NCI-H2081 treated with DMSO at 0.1 percent for 48 hours (cell line): ENCODE measurements at regions not wholly inside any gene's neighbourhood (a gene's known extent, or its start where the extent isn't known, plus 50 kb on each side); places are given as distances from the start of the nearest gene placed in this dataset.

Experiments
- DNase-seq: peaks from one replicate; lab custom pipeline; 2025; lab: John Stamatoyannopoulos, UW

DNA sequence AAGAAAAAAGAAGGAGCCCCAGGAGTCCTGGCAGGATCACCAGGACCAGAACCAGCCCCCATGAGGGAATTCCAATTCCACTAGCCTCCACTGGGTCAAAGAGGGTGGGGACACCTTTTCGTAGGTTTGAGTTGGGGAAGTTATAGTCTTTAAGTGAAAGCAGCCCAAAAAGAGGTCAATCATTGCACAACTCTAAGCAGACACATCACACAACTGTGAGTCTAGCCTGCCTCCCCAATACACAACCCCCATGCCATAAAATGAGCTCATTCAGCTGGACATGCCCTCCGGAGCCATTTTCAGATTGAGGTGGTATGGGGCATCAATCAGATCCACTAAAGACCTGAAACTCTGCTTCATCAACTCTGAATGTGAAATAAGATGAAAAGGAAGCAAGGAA lies 179.9 kb downstream of the NPHP4 start:
- no peak for DNase-seq

DNA sequence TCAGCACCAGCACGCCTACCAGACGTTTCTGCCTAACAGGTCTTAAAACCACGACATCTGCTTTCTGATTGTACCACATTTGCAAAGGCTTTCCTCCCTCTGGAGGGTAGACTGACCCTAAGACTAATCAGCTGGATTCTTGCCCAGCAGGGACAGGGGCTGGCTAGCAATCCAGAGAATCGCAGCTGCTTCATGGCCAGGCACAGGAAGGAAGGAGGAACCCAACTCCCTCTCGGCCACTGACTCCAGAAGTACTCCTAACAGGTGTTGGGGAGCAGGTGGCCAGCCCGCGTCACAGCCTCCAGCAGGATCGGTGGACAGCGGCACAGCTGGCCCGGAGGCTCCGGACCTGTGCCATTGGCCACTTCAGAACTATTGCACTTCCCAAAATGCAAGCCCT lies 180.8 kb downstream of the NPHP4 start:
- DNase-seq = no peak

DNA sequence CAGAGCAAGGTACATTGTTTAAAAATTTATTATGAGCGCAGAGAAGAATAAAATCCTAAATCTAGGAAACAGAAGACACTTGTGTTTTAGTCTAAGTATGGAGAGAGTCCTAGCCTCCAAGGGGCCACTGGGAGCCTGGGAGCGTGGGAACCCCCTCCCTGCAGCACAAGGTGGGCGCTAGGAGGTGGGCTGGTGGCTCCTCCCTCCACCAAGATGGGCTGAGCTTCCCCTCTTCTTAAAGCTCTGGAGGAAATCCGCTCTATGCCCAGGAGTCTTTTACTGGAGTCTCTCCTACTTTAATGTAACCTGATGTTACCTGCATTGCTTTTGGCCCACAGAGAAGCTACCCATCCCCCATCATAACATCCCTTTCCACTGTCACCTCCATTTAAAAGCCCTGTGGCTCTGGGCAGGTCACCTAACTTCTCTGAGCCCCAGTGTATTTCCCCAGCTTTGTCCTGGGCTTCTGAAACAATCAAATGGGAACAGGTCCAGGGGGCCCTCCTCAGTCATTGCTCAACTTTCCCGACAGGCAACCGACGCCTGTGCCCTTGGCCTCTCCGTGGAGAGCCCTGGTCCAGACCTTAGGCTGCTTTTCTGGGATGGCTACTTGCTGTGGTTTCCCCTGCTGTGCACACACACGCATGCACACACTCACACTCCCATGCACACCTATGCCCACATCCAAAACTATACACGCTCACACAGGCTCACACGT lies 181.5 kb downstream of the NPHP4 start:
- DNase-seq = no peak

DNA sequence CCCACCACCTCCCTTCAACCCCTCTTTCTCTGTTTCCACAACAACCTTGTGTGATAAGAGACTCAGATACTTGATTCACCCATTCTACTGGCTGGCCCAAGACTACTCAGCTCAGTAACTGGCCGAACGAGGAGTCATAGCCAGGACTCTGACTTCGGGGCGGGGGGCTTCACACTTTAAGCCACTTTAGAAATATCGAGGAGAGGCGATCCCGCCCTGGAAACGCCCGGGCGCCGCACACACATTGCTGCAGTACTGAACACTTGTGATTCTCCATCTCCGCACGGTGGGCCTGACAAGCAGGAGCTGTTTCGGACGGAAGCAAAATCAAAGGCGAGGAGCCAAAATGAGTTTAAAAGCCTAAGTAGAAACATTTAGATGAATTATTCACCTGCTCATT lies 182.1 kb downstream of the NPHP4 start:
- no peak for DNase-seq

DNA sequence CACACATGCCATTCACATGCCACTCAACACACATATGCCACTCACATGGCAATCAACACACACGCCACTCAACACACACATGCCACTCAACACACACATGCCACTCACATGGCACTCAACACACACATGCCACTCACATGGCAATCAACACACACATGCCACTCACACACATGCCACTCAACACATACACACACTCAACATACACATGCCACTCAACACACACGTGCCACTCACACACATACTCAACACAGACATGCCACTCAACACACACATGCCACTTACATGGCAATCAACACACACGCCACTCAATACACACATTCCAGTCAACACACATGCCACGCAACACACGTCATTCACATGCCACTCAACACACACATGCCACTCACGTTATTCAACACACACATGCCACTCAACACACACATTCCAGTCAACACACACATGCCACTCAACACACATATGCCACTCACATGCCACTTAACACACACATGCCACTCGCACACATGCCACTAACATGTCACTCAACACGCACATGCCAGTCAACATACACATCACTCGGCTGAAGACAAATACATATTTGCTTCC lies 182.9 kb downstream of the NPHP4 start:
- no peak for DNase-seq

DNA sequence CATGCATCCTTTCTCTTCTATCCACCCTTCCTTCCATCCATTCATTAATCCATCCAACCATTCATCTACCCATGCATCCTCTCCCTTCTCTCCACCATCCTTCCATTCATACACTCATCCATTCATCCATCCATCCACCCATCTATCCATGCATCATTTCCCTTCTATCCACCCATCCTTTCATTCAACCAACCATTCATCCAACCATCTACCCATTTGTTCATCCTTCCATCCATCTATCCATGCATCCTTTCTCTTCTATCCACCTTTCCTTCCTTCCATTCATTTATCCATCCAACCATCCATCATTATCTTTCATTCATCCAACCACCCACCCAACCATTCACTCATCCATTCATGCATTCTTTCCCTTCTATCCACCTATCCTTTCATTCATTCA lies 188.4 kb downstream of the NPHP4 start:
- no peak for DNase-seq

DNA sequence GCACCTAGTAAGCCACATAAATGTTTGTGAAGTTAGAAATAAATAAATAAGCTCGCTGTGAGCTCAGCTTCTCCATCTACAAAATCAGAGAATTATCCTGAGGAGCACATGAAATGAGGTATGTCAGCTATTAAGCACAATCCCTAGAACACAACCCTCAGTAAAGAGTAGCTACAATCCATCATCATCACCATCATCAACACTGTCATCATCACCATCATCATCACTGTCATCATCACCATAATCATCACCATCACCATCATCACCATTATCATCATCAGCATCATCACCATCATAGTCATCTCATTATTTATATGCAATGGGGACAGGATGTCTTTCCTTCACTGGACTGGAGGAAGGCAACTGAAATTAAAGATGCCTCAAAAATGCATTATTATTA lies 189.6 kb downstream of the NPHP4 start:
- no peak for DNase-seq

DNA sequence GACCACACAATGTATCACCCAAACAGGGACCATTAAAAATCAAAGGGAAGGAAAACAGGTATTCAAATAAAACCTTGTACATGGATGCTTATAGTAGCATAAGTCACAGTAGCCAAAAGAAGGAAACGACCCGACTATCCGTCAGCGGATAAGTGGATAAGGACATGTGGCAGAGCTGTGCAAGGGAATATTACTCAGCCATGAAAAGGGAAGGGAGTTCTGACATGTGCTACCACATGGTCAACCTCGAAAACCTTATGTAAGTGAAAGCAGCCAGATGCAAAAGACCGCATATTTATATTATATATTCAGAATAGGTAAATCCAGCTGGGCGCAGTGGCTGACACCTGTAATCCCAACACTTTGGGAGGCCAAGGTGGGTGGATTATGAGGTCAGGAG lies 193.3 kb downstream of the NPHP4 start:
- no peak for DNase-seq

DNA sequence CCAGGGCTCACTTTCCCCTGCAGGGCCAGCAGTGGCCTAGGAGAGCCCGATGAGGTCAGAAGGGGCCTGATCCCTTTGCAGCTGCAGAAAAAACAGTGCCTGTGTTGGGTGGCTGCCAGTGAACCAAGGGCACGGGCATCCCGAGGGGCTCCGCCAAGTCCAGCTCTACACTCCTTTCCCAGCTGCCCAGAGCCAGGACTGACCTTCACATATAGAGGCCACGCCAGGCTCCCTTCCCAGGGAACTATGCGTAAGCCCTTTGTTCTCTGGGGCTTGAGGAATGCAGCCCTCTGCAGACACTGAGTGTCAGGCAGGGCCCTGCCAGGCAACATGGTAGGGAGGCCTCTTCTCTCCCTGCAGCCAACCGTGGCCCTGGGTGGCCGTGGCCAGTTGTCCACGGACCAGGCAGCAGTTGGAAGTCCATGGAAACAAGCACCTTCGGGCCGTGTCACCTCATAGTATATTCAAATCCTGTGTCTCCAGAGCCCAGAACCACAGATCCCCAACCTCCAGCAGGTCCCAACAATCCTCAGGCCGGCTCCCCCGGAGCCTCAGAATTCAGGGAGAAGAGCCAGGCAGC lies 194.0 kb downstream of the NPHP4 start:
- no peak for DNase-seq

DNA sequence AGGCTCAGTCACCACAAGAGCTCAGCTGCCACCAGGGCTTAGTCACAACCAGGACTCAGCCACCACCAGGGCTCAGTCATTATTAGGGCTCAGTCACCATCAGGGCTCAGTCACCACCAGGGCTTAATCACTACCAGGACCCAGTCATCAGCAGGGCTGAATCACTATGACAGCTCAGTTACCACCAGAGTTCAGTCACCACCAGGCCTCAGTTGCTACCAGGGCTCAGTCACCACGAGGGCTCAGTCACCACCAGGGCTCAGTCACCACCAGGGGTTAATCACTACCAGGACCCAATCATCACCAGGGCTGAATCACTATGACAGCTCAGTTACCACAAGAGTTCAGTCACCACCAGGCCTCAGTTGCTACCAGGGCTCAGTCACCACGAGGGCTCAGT lies 196.2 kb downstream of the NPHP4 start:
- no peak for DNase-seq

DNA sequence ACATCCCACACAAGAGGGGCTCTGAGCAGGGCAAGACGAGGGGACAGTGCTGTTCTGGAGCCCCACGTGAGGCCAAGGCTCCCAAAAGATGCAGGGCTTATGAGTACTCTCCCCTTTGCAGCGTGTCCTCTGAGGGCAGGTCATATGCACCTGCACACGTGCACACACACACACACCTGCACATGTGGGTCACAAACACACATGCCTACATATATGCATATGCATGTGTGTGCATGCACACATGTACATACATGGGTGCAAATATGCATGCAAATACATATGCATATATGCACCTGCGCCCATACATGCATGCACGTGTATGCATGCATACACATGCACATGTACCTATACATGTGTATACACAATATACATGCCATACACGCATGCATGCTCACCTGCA lies 197.9 kb downstream of the NPHP4 start:
- DNase-seq = no peak

DNA sequence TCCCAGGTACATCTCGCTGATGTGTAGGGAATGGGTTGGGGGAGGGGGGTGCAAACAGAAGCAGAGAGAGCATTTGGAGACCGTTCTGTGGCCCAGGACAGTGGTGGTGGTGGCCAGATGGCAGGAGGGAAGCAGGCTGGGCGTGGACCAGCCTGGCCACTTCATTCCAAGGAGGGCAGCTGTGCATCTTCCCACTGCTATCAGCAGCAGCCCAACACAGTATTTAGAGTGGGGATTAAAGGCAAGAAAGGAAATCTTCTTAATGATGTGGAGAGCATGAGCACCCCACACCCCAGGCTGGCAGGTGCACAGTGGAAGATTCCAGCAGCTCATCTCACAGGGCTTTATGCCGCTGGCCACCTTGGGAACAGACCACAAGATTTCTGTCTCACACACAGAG lies 198.7 kb downstream of the NPHP4 start:
- DNase-seq = no peak

DNA sequence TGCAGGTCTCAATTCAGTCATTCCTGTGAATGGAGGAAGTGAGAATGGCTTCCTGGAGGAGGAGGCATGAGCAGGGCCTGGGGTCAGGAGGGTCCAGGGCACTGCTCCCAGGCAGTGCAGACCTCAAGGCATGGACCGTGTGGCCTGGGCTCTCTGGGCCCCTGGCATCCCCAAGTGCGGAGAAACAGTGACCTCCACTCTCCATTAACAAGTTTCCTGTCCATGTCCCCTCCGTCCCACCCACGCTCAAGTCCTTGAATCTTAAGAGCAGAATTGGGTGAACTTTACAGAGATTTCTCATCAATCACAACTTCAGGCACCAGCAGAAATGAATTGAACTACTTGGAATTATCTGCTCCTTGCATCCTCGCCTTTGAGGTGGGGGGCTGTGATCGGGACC lies 211.1 kb downstream of the NPHP4 start:
- DNase-seq = no peak

DNA sequence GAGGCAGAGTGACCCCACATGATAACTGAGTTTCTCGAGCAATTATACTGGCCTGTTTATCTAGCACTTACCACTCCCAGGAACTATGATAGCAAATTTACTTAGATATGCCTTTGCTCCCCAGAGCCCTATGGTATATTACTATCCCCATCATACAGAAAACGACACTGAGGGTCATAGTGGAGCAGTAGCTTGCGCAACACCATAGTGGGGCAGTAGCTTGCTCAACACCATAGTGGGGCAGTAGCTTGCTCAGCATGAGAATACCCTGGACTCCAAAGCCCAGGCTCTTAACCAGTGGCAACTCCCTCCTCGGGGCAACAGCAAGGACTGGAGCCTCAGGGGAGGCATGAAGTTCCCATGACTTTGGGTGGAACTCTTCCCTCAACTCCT lies 211.9 kb downstream of the NPHP4 start:
- DNase-seq = no peak

DNA sequence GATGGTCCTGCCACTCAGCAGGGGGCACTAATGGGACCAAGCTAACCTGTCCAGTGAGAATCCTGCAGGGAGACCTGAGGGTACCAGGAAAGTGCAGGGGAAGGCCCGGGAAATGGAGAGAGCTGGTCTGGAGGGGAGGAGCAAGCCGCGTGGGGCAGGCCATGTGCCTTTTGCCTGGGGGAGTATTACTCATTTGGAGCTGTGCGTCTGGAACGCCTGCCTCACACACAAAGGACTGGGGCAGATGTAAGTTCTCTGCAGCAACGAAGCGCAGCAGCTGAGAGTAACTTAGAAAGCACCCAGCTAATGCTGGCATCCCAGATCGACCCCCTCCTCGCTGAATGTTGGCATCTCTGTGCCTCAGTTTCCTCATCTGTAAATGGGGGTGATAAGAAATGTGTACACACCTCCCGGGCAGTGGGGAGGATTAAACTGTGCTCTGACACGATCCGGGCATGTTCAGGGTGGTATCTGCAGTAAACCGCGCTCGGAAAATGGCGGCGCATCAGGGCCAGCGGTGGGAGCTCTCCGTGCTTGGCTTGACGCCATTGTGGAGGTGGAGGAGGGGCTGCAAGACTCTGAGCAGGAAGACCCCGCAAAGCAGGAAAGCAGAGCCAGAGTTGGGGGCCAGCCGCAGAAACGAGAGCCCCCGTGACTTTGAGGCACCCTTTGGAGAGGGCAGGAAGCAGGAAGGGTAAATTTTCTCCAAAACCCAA lies 212.5 kb downstream of the NPHP4 start:
- DNase-seq = no peak

DNA sequence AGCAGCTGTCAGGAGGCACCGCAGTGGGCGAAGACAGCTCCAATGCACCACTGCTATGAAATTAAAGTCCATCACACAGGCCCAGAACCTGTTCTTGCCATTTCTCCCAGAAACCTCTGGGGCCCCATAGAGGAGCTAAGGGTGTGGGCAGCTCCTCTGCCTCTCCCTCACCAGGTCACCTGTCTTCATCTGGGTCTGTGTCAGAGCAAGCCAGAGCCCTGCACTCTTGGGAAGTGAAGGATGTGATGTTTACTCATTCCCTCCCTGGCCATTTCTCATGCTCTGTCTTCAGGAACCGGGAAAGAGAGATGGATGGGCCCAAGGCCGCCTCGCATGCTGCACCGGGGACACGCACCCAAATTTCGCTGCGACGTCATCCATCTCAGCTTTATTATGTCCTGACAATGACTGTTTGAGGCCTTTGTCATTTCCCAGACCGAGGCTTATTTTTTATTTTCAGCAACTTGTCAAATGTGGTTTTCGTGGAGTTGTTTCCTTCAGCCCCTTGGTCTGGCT lies 216.1 kb downstream of the NPHP4 start:
- DNase-seq = no peak

DNA sequence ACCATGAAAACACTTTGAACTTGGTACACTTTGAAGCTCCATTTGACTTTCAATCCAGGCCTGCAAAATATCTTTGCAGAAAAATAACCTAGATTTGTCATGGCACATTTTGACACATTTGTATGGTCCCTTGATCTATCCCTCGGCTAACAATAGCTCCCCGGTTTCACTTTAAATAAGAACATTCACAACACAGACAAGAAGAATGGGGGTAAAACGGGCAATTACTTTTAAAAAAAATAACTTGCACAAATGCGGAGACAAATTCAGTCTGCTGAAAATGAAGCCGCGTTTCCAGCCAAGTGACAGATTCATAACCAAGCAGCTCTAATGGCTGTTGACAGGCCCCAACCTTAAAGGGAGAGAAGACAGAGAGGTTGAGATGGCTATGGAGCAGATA lies 218.2 kb downstream of the NPHP4 start:
- DNase-seq = no peak

DNA sequence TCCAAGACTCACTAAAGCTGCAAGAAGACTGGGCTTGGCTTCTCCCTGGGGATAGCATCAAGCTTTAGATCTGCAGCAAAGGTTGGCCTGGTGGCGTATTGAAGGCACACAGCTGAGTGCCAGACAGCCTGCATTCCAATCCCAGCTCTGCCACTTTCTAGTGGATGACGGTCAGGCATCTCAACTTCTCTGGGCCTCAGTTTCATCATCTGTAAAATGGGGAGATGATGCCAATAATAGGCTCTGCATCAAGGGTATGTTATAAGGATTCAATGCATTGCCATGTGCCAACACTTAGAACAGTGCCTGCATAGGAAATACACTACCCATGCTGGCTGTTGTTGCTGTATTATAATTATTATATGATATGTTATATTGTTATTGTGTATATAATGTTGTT lies 220.4 kb downstream of the NPHP4 start:
- no peak for DNase-seq

DNA sequence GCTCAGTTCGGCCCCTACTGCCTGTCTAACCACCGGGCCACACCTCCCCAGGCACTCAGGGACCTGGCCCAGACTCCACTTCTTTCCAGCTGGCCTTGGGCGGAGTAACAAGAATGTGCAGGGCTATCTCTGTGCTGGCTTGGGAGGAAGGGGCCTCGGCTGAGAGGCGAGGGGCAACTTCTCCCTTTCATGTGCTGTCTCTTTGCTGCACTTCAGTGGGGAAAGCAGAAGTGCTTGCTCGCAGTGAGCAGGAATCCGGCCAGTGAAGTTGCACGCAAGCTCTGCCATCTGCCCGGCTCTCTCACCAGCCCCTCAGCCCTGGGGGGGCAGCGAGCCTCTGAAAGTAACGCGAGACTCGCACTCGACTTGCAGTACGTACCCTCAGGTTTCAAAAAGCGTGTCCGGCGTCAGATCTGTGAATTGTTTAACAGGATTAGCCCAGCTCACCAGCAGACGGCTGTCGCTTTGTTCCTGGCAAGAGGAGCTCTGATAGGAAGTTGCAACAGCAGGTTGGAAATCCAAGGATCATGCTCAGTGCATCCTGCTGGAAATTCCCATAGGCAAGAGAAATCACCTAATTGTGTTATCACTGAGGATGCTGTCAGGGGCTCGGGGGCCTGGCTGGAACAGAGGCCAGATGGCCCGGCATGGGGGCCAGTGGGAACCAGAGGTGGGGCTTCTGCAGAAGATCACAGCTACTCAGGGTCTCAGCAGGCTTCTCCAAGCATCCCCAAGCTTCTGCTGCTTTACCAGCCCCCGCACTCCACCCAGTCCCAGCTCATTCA lies 221.1 kb downstream of the NPHP4 start:
- DNase-seq = no peak

DNA sequence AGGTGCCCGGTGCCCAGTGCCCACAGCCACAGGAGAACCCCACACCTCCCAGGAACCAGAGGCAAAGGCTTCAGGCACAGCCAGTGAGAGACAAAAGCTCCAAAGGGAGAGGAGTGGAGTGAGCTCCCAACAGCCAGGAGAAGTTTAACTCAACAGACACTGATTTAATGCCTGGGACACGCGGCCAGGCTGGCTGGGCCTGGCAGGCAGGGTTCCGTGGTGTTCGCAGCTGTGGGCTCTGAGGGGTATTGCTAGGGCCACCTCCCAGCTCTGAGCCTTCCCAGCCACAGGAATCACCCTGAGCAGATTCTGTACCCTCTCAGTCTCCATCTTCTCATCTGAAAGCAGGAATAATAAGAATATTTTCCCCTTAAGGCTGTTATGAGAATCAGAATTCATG lies 222.5 kb downstream of the NPHP4 start:
- no peak for DNase-seq

DNA sequence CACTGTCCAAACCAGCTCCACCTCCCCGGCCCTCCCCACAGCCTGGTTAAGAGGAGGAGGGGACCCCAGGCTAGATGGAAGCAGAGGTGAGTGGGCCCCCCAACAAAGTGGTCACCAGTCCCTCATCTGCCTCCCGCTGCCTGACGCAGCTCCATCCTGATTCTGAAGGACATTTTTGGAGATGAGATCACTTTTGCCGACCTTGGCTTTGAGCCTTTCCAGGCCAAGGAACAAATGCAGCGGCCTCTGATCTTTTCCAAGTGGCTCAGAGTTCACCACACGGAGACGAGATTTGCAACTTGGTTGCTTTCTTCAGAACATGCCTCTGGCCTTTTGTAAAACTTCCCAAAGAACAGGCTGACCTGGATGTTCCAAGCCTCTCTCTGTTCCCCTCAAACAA lies 223.1 kb downstream of the NPHP4 start:
- DNase-seq = no peak

DNA sequence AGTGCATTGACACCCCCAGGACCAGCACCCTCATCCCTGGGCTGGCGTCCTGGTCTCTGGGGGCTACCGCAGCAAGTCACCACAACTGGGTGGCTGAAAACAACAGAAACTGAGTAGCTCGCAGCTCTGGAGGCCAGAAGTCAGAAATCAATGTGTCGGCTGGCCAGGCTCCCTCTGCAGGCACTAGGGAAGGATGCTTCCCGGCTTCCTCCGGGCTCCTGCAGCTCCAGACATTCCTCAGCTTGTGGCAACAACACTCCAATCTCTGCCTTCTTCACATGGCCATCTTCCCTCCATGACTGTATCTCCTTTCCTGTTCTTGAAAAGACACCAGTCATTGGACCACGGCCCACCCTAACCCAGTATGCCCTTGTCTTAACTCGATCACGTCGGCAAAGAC lies 224.2 kb downstream of the NPHP4 start:
- DNase-seq = no peak
